RWPE1 (cell line): ENCODE measurements at regions not wholly inside any gene's neighbourhood (a gene's known extent, or its start where the extent isn't known, plus 50 kb on each side); places are given as distances from the start of the nearest gene placed in this dataset.

ENCODE experiments used
- CTCF ChIA-PET: fragments of 350-600 bp; sonication (Branson Sonifier 250); formaldehyde crosslinking; extraction: SDS; loops from one replicate; lab custom pipeline; 2021; lab: Yijun Ruan, JAX
- POLR2A ChIA-PET: fragments of 400-600 bp; formaldehyde crosslinking; extraction: SDS; loops from one replicate; lab custom pipeline; 2020; ENCODE audit warnings: antibody characterized with exemption; ENCODE audit not compliant: low non-redundant PET; lab: Yijun Ruan, JAX
- DNase-seq: peaks from one replicate; pipeline ENCODE4 v3.0.0; 2012; ENCODE audit warnings: low spot score
- H3K27ac ChIP-seq: fragments of 450-650 bp; 2 replicates; pipeline ENCODE4 v1.5.1; 2017
- CTCF ChIP-seq: fragments of 450-650 bp; conservative IDR thresholded peaks from 2 replicates; pipeline ENCODE4 v1.5.1; 2017; ENCODE audit warnings: low read depth, mild to moderate bottlenecking

GRCh38 chr1:4164965-4165364 is 264.9 kb upstream of the C1orf174 start:
- TF ChIP-seq CTCF, result no peak
- POLR2A ChIA-PET, result no interaction called here
- H3K27ac ChIP-seq, result no peak overlapping the region
- CTCF ChIA-PET, result no interaction called here
- no peak for DNase-seq

DNA sequence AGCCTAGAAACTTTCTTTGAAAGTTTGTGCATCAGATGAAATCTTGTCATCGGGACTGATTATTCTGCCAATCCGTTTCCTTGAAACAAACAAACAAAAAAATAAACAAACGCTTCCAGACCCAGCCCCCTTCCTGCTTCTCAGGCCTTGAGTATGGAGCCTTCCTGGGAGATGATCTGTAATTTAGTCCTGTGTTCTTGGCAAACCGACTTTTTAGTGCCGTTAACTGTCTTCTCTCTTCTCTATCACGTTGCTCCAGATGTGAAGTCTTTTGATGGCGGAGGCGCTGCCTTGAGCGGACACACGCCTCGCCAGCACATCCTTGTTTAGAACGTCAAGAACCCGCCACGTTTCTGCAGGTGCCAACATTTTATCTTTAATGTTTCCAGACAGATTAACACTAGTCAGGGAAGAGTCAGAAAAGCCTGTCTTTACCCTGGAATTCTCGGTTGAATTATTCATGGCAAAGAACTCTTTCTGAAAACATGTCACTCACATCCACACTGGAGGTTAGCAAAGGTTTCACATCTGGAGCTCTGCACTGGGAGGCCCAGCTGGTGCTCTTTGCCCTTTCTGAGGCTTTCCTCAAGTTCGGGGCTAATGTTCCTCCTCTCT is 265.7 kb upstream of the C1orf174 start:
- no peak for DNase-seq
- no peak overlapping the region for H3K27ac ChIP-seq
- CTCF ChIA-PET, result no interaction called here
- POLR2A ChIA-PET, result no interaction called here
- no peak for TF ChIP-seq CTCF

GRCh38 chr1:4166713-4167112 is 266.6 kb upstream of the C1orf174 start:
- no peak for DNase-seq
- POLR2A ChIA-PET, result no interaction called here
- CTCF ChIA-PET, result no interaction called here
- no peak for TF ChIP-seq CTCF
- H3K27ac ChIP-seq, result no peak overlapping the region

DNA sequence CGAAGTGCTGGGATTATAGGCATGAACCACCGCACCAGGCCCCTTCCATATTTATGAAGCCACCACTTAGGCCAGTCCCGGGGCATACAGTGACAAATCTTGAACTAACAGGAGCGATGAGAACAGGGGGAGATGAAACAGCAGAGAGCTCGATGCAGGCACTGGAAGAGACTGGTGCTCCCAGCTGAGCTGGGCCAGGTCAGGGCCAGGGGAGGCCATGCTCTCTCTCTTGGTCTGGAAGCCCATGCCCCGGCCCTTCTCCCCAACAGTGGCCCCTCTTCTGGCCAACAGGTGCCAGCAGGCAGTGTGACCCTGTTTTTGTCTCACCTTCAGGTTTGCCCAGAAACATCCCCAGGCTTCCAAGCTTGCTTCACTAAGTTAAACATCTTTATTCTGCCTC is 269.9 kb upstream of the C1orf174 start:
- no peak for TF ChIP-seq CTCF
- no peak for DNase-seq
- POLR2A ChIA-PET, result interaction anchor here (0.6 kb wide), 1 partner anchor 36 kb away, joined by 4 read pairs; no protein-coding TSS in a partner anchor
- no peak overlapping the region for H3K27ac ChIP-seq
- CTCF ChIA-PET, result no interaction called here

DNA sequence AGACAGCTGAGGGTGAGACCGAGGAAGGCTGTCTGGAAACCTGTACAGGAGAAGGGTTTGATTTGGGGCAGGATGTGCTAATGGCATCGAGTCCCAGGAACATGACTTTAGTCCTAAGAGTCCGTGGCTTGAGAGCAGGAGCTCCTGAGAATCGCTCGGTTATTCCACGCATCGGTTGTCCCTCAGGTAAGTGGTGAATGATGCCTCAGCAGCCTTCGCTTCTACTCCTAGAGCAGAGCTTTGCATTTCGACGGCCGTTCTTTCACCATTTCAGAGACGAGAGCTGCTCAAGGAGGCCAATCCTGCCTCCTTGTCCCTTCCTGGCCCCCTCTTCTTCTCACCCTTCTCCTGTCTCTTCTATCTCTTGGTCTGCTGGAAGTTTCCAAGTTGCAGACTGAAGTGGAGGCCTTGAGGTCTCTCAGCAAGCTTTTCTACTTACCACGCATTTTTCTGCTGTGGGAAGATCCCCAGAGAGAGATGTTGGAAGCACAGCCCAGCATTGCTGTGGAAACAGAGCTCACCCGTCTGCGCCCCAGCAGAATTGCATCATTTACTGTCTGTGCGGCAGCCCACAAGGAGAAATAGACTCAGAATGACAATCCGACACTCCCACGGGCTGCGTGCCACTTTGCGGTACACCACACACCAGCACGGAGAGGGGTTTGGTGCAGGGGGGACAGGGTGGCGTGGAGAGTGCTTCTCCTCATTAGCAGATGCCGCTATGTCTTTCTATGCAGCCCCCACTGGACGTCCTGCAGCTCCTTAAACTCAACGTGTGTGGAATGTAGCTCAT is 270.7 kb upstream of the C1orf174 start:
- CTCF ChIA-PET, result no interaction called here

More for the DNA sequence above, 270.7 kb upstream of the C1orf174 start:
- POLR2A ChIA-PET, result interaction anchor here (0.6 kb wide), 1 partner anchor 37 kb away, joined by 4 read pairs; no protein-coding TSS in a partner anchor
- no peak overlapping the region for H3K27ac ChIP-seq
- DNase-seq, result no peak
- TF ChIP-seq CTCF, result no peak
